PC-9 (cell line): ENCODE measurements at regions not wholly inside any gene's neighbourhood (a gene's known extent, or its start where the extent isn't known, plus 50 kb on each side); places are given as distances from the start of the nearest gene placed in this dataset.

Experiments
- BruUV-seq: library from RNA; stranded (reverse); fragments of 400-500 nt; replicated peaks from 2 replicates; lab custom pipeline; 2021; lab: Mats Ljungman, UMichigan
- CTCF ChIA-PET: fragments of 300-600 bp; sonication (Branson Sonifier 250); formaldehyde crosslinking; loops from one replicate; lab custom pipeline; 2022; ENCODE audit warnings: antibody characterized with exemption; lab: Charles Lee
- POLR2A ChIA-PET: fragments of 300-600 bp; sonication (Branson Sonifier 250); formaldehyde crosslinking; loops from one replicate; lab custom pipeline; 2022; ENCODE audit warnings: antibody characterized with exemption; ENCODE audit not compliant: unreplicated experiment; lab: Charles Lee
- DNase-seq, 2 experiments: peaks; one replicate each; pipeline versions ENCODE4 v3.0.0 to v3.0.0-alpha.2; 2015 to 2022; ENCODE audit warnings: mixed read lengths in 1 of 2
- H2AFZ ChIP-seq: fragments of 200-600 bp; sonication (generic); 2 replicates; pipeline ENCODE4 v1.8.1; 2017; ENCODE audit warnings: antibody characterized with exemption
- H3F3A ChIP-seq: fragments of 200-600 bp; sonication (generic); 2 replicates; pipeline ENCODE4 v1.8.1; 2017; ENCODE audit warnings: antibody characterized with exemption, mild to moderate bottlenecking, low read depth; ENCODE audit not compliant: insufficient read depth
- H3K27ac ChIP-seq: fragments of 200-600 bp; sonication (generic); 2 replicates; pipeline ENCODE4 v1.6.1; 2016; ENCODE audit warnings: mixed run types
- H3K27me3 ChIP-seq: fragments of 200-600 bp; sonication (generic); 2 replicates; pipeline ENCODE4 v1.6.1; 2016; ENCODE audit warnings: low read depth, mixed run types; ENCODE audit not compliant: insufficient read depth
- H3K36me3 ChIP-seq: fragments of 200-600 bp; sonication (generic); 2 replicates; pipeline ENCODE4 v1.6.1; 2016; ENCODE audit warnings: low read depth, mixed run types
- H3K4me1 ChIP-seq: fragments of 200-600 bp; sonication (generic); replicated peaks from 2 replicates; pipeline ENCODE4 v1.6.1; 2016; ENCODE audit warnings: mixed run types; ENCODE audit not compliant: insufficient read depth
- H3K4me2 ChIP-seq: fragments of 200-600 bp; sonication (generic); 2 replicates; pipeline ENCODE4 v1.6.1; 2017; ENCODE audit warnings: mixed run types
- H3K4me3 ChIP-seq: fragments of 200-600 bp; sonication (generic); 2 replicates; pipeline ENCODE4 v1.6.1; 2016; ENCODE audit warnings: mixed run types
- H3K79me2 ChIP-seq: fragments of 200-600 bp; sonication (generic); 2 replicates; pipeline ENCODE4 v1.6.1; 2017; ENCODE audit warnings: low read depth, mixed run types
- H3K9me2 ChIP-seq: fragments of 200-600 bp; sonication (generic); 2 replicates; pipeline ENCODE4 v1.8.1; 2017; ENCODE audit warnings: mild to moderate bottlenecking; ENCODE audit not compliant: insufficient read depth
- H3K9me3 ChIP-seq: fragments of 200-600 bp; sonication (generic); 2 replicates; pipeline ENCODE4 v1.8.1; 2016; ENCODE audit warnings: low read depth; ENCODE audit not compliant: insufficient read depth
- H4K20me1 ChIP-seq: fragments of 200-600 bp; sonication (generic); 2 replicates; pipeline ENCODE4 v1.8.1; 2017; ENCODE audit not compliant: insufficient read depth
- CTCF ChIP-seq: fragments of 200-600 bp; sonication (generic); conservative IDR thresholded peaks from 2 replicates; pipeline ENCODE4 v1.6.1; 2017; ENCODE audit warnings: mixed run types, antibody characterized with exemption, mild to moderate bottlenecking, moderate library complexity
- EZH2 ChIP-seq: fragments of 200-600 bp; sonication (generic); IDR thresholded peaks from 2 replicates; pipeline ENCODE4 v1.8.0; 2017; ENCODE audit warnings: antibody characterized with exemption, low read depth
- intact Hi-C: fragments of 100-400 bp; cut with micrococcal nuclease; formaldehyde crosslinking; loops from one replicate; pipeline ENCODE4 v1.10.0; 2022; ENCODE audit not compliant: unreplicated experiment

- no peaks in the 10 kb centered on the region for H3K9me3 ChIP-seq
- no TSS peak for BruUV-seq
- POLR2A ChIA-PET: no interaction called here
These were observed 683.4 kb downstream of the TBC1D22A start for GRCh38 chr22:47445716-47446290.

GRCh38 chr22:47445212-47445611 lies 682.8 kb downstream of the TBC1D22A start:
- TF ChIP-seq EZH2: no peak
- TF ChIP-seq CTCF: no peak
- Histone ChIP-seq H2AFZ (no peak overlapping the region), H3K27ac (no peak overlapping the region), H3K4me3 (no peak overlapping the region), H3K36me3 (no peaks in the 10 kb centered on the region), H3K4me2 (no peak overlapping the region), H3F3A (no peaks in the 10 kb centered on the region), H3K4me1 (no peaks in the 10 kb centered on the region), H3K27me3 (peaks cover 100% of the 10 kb centered on the region), H3K79me2 (no peaks in the 10 kb centered on the region), H3K9me2 (no peaks in the 10 kb centered on the region), H4K20me1 (no peaks in the 10 kb centered on the region), H3K9me3 (no peaks in the 10 kb centered on the region)
- ChIA-PET CTCF (no interaction called here), POLR2A (no interaction called here)
- no TSS peak for BruUV-seq
- intact Hi-C loops: no loop called here
- no peak for DNase-seq

More at GRCh38 chr22:47445716-47446290, 683.4 kb downstream of the TBC1D22A start:
- Histone ChIP-seq H3K4me2 (no peak overlapping the region), H3K27me3 (peaks cover 100% of the 10 kb centered on the region), H3K9me2 (no peaks in the 10 kb centered on the region), H3K36me3 (no peaks in the 10 kb centered on the region), H3K27ac (no peak overlapping the region), H3K4me1 (no peaks in the 10 kb centered on the region), H2AFZ (no peak overlapping the region), H3F3A (no peaks in the 10 kb centered on the region), H3K4me3 (no peak overlapping the region), H4K20me1 (no peaks in the 10 kb centered on the region), H3K79me2 (no peaks in the 10 kb centered on the region)
- no peak for DNase-seq
- intact Hi-C loops: no loop called here
- CTCF ChIA-PET: no interaction called here
- TF ChIP-seq EZH2 (no peak), CTCF (no peak)

- Histone ChIP-seq H3K4me2 (no peak overlapping the region), H3K79me2 (no peaks in the 10 kb centered on the region), H3F3A (no peaks in the 10 kb centered on the region), H3K27ac (no peak overlapping the region), H3K27me3 (peaks cover 100% of the 10 kb centered on the region), H3K9me3 (no peaks in the 10 kb centered on the region), H2AFZ (no peak overlapping the region), H3K4me3 (no peak overlapping the region), H3K9me2 (no peaks in the 10 kb centered on the region), H3K36me3 (no peaks in the 10 kb centered on the region), H4K20me1 (no peaks in the 10 kb centered on the region), H3K4me1 (no peaks in the 10 kb centered on the region)
- no TSS peak for BruUV-seq
- CTCF ChIA-PET: no interaction called here
- POLR2A ChIA-PET: no interaction called here
- TF ChIP-seq CTCF (no peak), EZH2 (no peak)
- intact Hi-C loops: no loop called here
- no peak for DNase-seq
These were observed 682.3 kb downstream of the TBC1D22A start for GRCh38 chr22:47444746-47445065.
